OCI-LY1 (cell line): ENCODE measurements at regions not wholly inside any gene's neighbourhood (a gene's known extent, or its start where the extent isn't known, plus 50 kb on each side); places are given as distances from the start of the nearest gene placed in this dataset.

Source experiments
- H2AFZ ChIP-seq: fragments of 200-600 bp; sonication (generic), shearing (Covaris generic); 2 replicates; pipeline ENCODE4 v1.6.0; 2014; ENCODE audit warnings: antibody characterized with exemption, mild to moderate bottlenecking, low read length
- H3F3A ChIP-seq: fragments of 200-600 bp; sonication (generic), shearing (Covaris generic); 2 replicates; pipeline ENCODE4 v1.6.0; 2014; ENCODE audit warnings: mild to moderate bottlenecking, antibody characterized with exemption, low read length, moderate library complexity; ENCODE audit not compliant: insufficient read depth
- H3K27ac ChIP-seq: fragments of 200-600 bp; sonication (generic); 2 replicates; pipeline ENCODE4 v1.5.1; 2014; ENCODE audit warnings: low read length, mixed run types, mild to moderate bottlenecking, low read depth; ENCODE audit not compliant: poor library complexity, severe bottlenecking
- H3K27me3 ChIP-seq: fragments of 200-600 bp; sonication (generic); 2 replicates; pipeline ENCODE4 v1.6.0; 2014; ENCODE audit warnings: antibody characterized with exemption, mild to moderate bottlenecking, low read length, moderate library complexity; ENCODE audit not compliant: insufficient read depth
- H3K36me3 ChIP-seq: fragments of 200-600 bp; sonication (generic); 2 replicates; pipeline ENCODE4 v1.6.1; 2014; ENCODE audit warnings: mild to moderate bottlenecking, antibody characterized with exemption, low read length, moderate library complexity, mixed read lengths; ENCODE audit not compliant: insufficient read depth
- H3K4me1 ChIP-seq: fragments of 200-600 bp; sonication (generic); 2 replicates; pipeline ENCODE4 v1.5.1; 2014; ENCODE audit warnings: mild to moderate bottlenecking, low read length, moderate library complexity; ENCODE audit not compliant: insufficient read depth, severe bottlenecking
- H3K4me2 ChIP-seq: fragments of 200-600 bp; sonication (generic), shearing (Covaris generic); 2 replicates; pipeline ENCODE4 v1.6.1; 2014; ENCODE audit warnings: low read length
- H3K4me3 ChIP-seq: fragments of 200-600 bp; sonication (generic); 2 replicates; pipeline ENCODE4 v1.5.1; 2014; ENCODE audit warnings: low read length, low read depth, mild to moderate bottlenecking, mixed read lengths; ENCODE audit not compliant: poor library complexity, severe bottlenecking
- H3K79me2 ChIP-seq: fragments of 200-600 bp; shearing (Covaris generic); 2 replicates; pipeline ENCODE4 v1.6.1; 2016; ENCODE audit warnings: mixed run types, low read length, mixed read lengths; ENCODE audit not compliant: insufficient read depth
- H3K9ac ChIP-seq: fragments of 200-600 bp; sonication (generic), shearing (Covaris generic); 2 replicates; pipeline ENCODE4 v1.6.1; 2014; ENCODE audit warnings: mild to moderate bottlenecking, low read length, mixed read lengths
- H3K9me2 ChIP-seq: fragments of 200-600 bp; sonication (generic), shearing (Covaris generic); 2 replicates; pipeline ENCODE4 v1.6.1; 2014; ENCODE audit warnings: low read depth, mild to moderate bottlenecking, low read length, mixed read lengths
- H3K9me3 ChIP-seq: fragments of 200-600 bp; shearing (Covaris generic); 2 replicates; pipeline ENCODE4 v1.6.1; 2014; ENCODE audit warnings: low read length, mixed read lengths
- H4K20me1 ChIP-seq: fragments of 200-600 bp; sonication (generic), shearing (Covaris generic); 2 replicates; pipeline ENCODE4 v1.6.0; 2016; ENCODE audit warnings: mild to moderate bottlenecking, low read length; ENCODE audit not compliant: insufficient read depth
- EZH2 ChIP-seq: fragments of 200-600 bp; sonication (generic), shearing (Covaris generic); IDR thresholded peaks from 2 replicates; pipeline ENCODE4 v1.8.0; 2017; ENCODE audit warnings: borderline replicate concordance, mixed run types, mild to moderate bottlenecking, antibody characterized with exemption, low read length, moderate library complexity, mixed read lengths
- TF ChIP-seq, protein P1 (sequence below): fragments of 200-600 bp; sonication (generic), shearing (Covaris generic); IDR thresholded peaks from 2 replicates; pipeline ENCODE4 v1.5.1; 2017; ENCODE audit warnings: mild to moderate bottlenecking, antibody characterized with exemption, low read length, moderate library complexity, mixed read lengths

DNA sequence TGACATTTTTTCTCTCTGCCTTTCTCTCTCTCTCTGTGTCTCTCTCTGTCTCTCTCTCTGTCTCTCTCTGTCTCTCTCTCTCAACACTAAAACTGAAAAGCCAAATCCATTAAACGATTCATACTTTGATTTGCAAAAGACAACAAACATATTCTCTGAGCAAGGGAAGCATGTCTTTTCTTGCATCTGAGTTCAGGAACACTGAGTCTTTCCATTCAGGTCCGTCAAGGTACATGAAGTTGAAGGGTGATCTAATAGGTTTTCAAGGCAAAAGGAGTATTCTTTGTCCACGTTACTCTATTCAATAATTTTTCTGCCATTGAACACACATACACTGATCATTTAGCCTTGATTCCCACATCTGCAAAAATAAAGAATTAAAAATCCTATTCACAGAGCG lies 900.9 kb downstream of the BCL11B start:
- no peaks in the 10 kb centered on the region for H3K9me3 ChIP-seq
- H3K79me2 ChIP-seq = no peaks in the 10 kb centered on the region
- no peaks in the 10 kb centered on the region for H3K27me3 ChIP-seq
- no peaks in the 10 kb centered on the region for H4K20me1 ChIP-seq
- H2AFZ ChIP-seq = no peak overlapping the region
- no peak overlapping the region for H3K4me3 ChIP-seq
- H3K36me3 ChIP-seq = no peaks in the 10 kb centered on the region
- no peak for TF ChIP-seq EZH2
- TF ChIP-seq, protein P1, sequence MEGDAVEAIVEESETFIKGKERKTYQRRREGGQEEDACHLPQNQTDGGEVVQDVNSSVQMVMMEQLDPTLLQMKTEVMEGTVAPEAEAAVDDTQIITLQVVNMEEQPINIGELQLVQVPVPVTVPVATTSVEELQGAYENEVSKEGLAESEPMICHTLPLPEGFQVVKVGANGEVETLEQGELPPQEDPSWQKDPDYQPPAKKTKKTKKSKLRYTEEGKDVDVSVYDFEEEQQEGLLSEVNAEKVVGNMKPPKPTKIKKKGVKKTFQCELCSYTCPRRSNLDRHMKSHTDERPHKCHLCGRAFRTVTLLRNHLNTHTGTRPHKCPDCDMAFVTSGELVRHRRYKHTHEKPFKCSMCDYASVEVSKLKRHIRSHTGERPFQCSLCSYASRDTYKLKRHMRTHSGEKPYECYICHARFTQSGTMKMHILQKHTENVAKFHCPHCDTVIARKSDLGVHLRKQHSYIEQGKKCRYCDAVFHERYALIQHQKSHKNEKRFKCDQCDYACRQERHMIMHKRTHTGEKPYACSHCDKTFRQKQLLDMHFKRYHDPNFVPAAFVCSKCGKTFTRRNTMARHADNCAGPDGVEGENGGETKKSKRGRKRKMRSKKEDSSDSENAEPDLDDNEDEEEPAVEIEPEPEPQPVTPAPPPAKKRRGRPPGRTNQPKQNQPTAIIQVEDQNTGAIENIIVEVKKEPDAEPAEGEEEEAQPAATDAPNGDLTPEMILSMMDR = no peak
- no peak overlapping the region for H3K27ac ChIP-seq
- H3K4me2 ChIP-seq = no peak overlapping the region
- no peak overlapping the region for H3K9ac ChIP-seq
- H3K9me2 ChIP-seq = no peaks in the 10 kb centered on the region
- no peaks in the 10 kb centered on the region for H3K4me1 ChIP-seq
- H3F3A ChIP-seq = no peaks in the 10 kb centered on the region

DNA sequence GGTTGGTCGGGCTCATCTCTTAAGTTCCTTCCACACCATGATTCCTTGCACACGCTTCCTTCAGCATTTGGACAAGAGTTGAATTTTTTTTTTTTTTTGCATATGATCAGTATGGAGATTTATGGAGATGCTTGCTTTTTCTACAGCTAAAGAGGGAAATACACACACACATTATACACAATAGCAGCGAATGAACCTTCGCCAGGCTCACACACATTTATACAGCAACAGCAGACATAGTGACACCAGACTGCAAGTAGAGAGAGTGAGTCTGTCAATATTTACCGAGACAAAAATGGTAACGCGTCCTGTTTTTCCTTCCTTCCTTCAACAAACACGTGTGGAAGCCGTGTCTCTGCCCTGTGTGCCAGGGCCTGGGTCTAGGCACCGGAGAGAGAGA lies 897.9 kb downstream of the BCL11B start:
- H4K20me1 ChIP-seq = no peaks in the 10 kb centered on the region
- no peak overlapping the region for H3K9ac ChIP-seq
- TF ChIP-seq, protein P1 = no peak
- no peak for TF ChIP-seq EZH2
- H3K4me3 ChIP-seq = no peak overlapping the region
- no peaks in the 10 kb centered on the region for H3K9me2 ChIP-seq
- no peak overlapping the region for H3K27ac ChIP-seq
- no peak overlapping the region for H3K4me2 ChIP-seq
- no peaks in the 10 kb centered on the region for H3K27me3 ChIP-seq
- no peaks in the 10 kb centered on the region for H3K9me3 ChIP-seq
- H3K36me3 ChIP-seq = no peaks in the 10 kb centered on the region
- H2AFZ ChIP-seq = no peak overlapping the region
- H3K79me2 ChIP-seq = no peaks in the 10 kb centered on the region
- H3K4me1 ChIP-seq = no peaks in the 10 kb centered on the region
- no peaks in the 10 kb centered on the region for H3F3A ChIP-seq

DNA sequence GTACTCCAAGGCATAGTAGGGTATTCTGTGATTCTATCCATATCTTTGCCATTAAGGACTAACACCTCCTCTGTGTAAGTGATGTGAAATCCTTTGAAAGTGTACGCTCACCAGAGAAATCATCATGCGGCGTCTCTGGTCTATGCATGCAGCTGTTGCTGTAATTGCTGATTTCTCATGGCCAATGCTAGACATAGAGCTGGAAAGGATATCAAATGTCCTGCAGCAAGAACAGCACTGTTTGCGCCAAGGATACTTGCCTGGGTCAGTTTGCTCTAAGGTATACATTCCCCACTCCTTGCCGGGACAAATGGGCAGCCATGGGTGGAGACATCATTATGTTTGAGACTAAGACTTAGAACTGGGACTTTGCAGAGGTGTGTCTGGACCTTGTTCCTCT lies 896.4 kb downstream of the BCL11B start:
- Histone ChIP-seq H3K4me1 (no peaks in the 10 kb centered on the region), H3K9ac (no peak overlapping the region), H3K27me3 (no peaks in the 10 kb centered on the region), H3K4me2 (no peak overlapping the region), H3K9me2 (no peaks in the 10 kb centered on the region), H3K79me2 (no peaks in the 10 kb centered on the region), H3K4me3 (no peak overlapping the region), H4K20me1 (no peaks in the 10 kb centered on the region), H3F3A (no peaks in the 10 kb centered on the region), H2AFZ (no peak overlapping the region), H3K9me3 (no peaks in the 10 kb centered on the region), H3K27ac (no peak overlapping the region), H3K36me3 (no peaks in the 10 kb centered on the region)
- no peak for TF ChIP-seq EZH2
- TF ChIP-seq, protein P1 = no peak
